ENCODE measurements at regions not wholly inside any gene's neighbourhood (a gene's known extent, or its start where the extent isn't known, plus 50 kb on each side); places are given as distances from the start of the nearest gene placed in this dataset.

GRCh38 chr3:74527566-74527965 is 86.9 kb downstream of the CNTN3 start:
- TF ChIP-seq CTCF (IDR thresholded peaks at IDR 0.05) (no peak), POLR2AphosphoS5 (IDR thresholded peaks at IDR 0.05) (no peak), POLR2A (IDR thresholded peaks at IDR 0.05) (no peak)

Measured in prostate gland (tissue), 2 donors.